Karpas-422 (cell line): ENCODE measurements at regions not wholly inside any gene's neighbourhood (a gene's known extent, or its start where the extent isn't known, plus 50 kb on each side); places are given as distances from the start of the nearest gene placed in this dataset.
"Not testable (repeated sequence)": the region's sequence is repeated elsewhere in the genome, so short reads cannot be mapped to it uniquely, and the experiment has no call there.

Source experiments
- DNase-seq: peaks from one replicate; pipeline ENCODE4 v3.0.0-alpha.2; 2015
- H2AFZ ChIP-seq: fragments of 200-600 bp; sonication (generic); 2 replicates; pipeline ENCODE4 v1.6.1; 2014; ENCODE audit warnings: antibody characterized with exemption, low read length, mixed read lengths
- H3K27ac ChIP-seq: fragments of 200-600 bp; sonication (generic); 2 replicates; pipeline ENCODE4 v1.5.1; 2014; ENCODE audit warnings: mild to moderate bottlenecking, low read length, moderate library complexity
- H3K27me3 ChIP-seq: fragments of 200-600 bp; sonication (generic); 2 replicates; pipeline ENCODE4 v1.6.1; 2014; ENCODE audit warnings: low read length, mixed read lengths
- H3K36me3 ChIP-seq: fragments of 200-600 bp; sonication (generic); 2 replicates; pipeline ENCODE4 v1.6.1; 2014; ENCODE audit warnings: low read length, mixed read lengths; ENCODE audit not compliant: insufficient read depth
- H3K4me1 ChIP-seq: fragments of 200-600 bp; sonication (generic); 2 replicates; pipeline ENCODE4 v1.6.1; 2014; ENCODE audit warnings: mild to moderate bottlenecking, low read length, mixed read lengths
- H3K4me2 ChIP-seq: fragments of 200-600 bp; sonication (generic); 2 replicates; pipeline ENCODE4 v1.6.1; 2014; ENCODE audit warnings: low read length, low read depth, mild to moderate bottlenecking; ENCODE audit not compliant: poor library complexity, severe bottlenecking
- H3K4me3 ChIP-seq: fragments of 200-600 bp; sonication (generic); 2 replicates; pipeline ENCODE4 v1.5.1; 2014; ENCODE audit warnings: mild to moderate bottlenecking, antibody characterized with exemption, low read length, mixed read lengths
- H3K79me2 ChIP-seq: fragments of 200-600 bp; sonication (generic); 2 replicates; pipeline ENCODE4 v1.6.1; 2014; ENCODE audit warnings: mild to moderate bottlenecking, low read length, mixed read lengths
- H3K9ac ChIP-seq: fragments of 200-600 bp; sonication (generic); 2 replicates; pipeline ENCODE4 v1.6.0; 2014; ENCODE audit warnings: low read length
- H3K9me2 ChIP-seq: fragments of 200-600 bp; sonication (generic), shearing (Covaris generic); replicated peaks from 2 replicates; pipeline ENCODE4 v1.6.0; 2014; ENCODE audit warnings: mild to moderate bottlenecking, low read length, moderate library complexity; ENCODE audit not compliant: insufficient read depth
- H3K9me3 ChIP-seq: fragments of 300-700, 200-600 bp; sonication (generic); 2 replicates; pipeline ENCODE4 v1.6.1; 2014; ENCODE audit warnings: low read length, mixed read lengths
- H4K20me1 ChIP-seq: fragments of 200-600 bp; sonication (generic); 2 replicates; pipeline ENCODE4 v1.6.1; 2014; ENCODE audit warnings: mild to moderate bottlenecking, antibody characterized with exemption, low read length, low read depth; ENCODE audit not compliant: insufficient read depth

- no peaks in the 10 kb centered on the region for H4K20me1 ChIP-seq
- DNase-seq: no peak
Measured at GRCh38 chr7:68400783-68401182, 1197.5 kb upstream of the AUTS2 start.

GRCh38 chr7:68401313-68401712 is 1197.0 kb upstream of the AUTS2 start:
- H3K4me3 ChIP-seq: no peak overlapping the region
- H3K79me2 ChIP-seq: no peaks in the 10 kb centered on the region
- no peaks in the 10 kb centered on the region for H3K9me2 ChIP-seq
- no peak overlapping the region for H3K27ac ChIP-seq
- no peaks in the 10 kb centered on the region for H3K4me1 ChIP-seq
- H3K4me2 ChIP-seq: no peak overlapping the region
- DNase-seq: no peak
- no peaks in the 10 kb centered on the region for H3K9me3 ChIP-seq
- H3K27me3 ChIP-seq: no peaks in the 10 kb centered on the region
- no peak overlapping the region for H3K9ac ChIP-seq
- H2AFZ ChIP-seq: no peak overlapping the region
- H3K36me3 ChIP-seq: no peaks in the 10 kb centered on the region
- H4K20me1 ChIP-seq: no peaks in the 10 kb centered on the region

More at GRCh38 chr7:68400783-68401182, 1197.5 kb upstream of the AUTS2 start:
- Histone ChIP-seq H3K4me3 (no peak overlapping the region), H3K9me3 (no peaks in the 10 kb centered on the region), H2AFZ (no peak overlapping the region), H3K36me3 (no peaks in the 10 kb centered on the region), H3K9ac (no peak overlapping the region), H3K79me2 (no peaks in the 10 kb centered on the region), H3K4me1 (no peaks in the 10 kb centered on the region), H3K27ac (no peak overlapping the region), H3K4me2 (no peak overlapping the region), H3K27me3 (no peaks in the 10 kb centered on the region), H3K9me2 (no peaks in the 10 kb centered on the region)

GRCh38 chr7:68406480-68406879 is 1191.8 kb upstream of the AUTS2 start:
- no peaks in the 10 kb centered on the region for H3K27me3 ChIP-seq
- no peaks in the 10 kb centered on the region for H4K20me1 ChIP-seq
- no peaks in the 10 kb centered on the region for H3K79me2 ChIP-seq
- H3K4me2 ChIP-seq: no peak overlapping the region
- H3K9me3 ChIP-seq: no peaks in the 10 kb centered on the region
- H3K4me1 ChIP-seq: no peaks in the 10 kb centered on the region
- H3K4me3 ChIP-seq: no peak overlapping the region
- H3K36me3 ChIP-seq: no peaks in the 10 kb centered on the region
- H3K27ac ChIP-seq: no peak overlapping the region
- no peaks in the 10 kb centered on the region for H3K9me2 ChIP-seq
- DNase-seq: no peak
- no peak overlapping the region for H3K9ac ChIP-seq
- no peak overlapping the region for H2AFZ ChIP-seq

- Histone ChIP-seq H3K36me3 (no peaks in the 10 kb centered on the region), H3K9me3 (no peaks in the 10 kb centered on the region), H3K27me3 (no peaks in the 10 kb centered on the region), H3K4me2 (no peak overlapping the region), H3K79me2 (no peaks in the 10 kb centered on the region), H3K4me1 (no peaks in the 10 kb centered on the region), H3K27ac (no peak overlapping the region), H3K9me2 (no peaks in the 10 kb centered on the region), H4K20me1 (no peaks in the 10 kb centered on the region), H3K9ac (no peak overlapping the region), H2AFZ (no peak overlapping the region), H3K4me3 (no peak overlapping the region)
- no peak for DNase-seq
Measured at GRCh38 chr7:68407460-68407859, 1190.8 kb upstream of the AUTS2 start.

GRCh38 chr7:68408873-68409272 is 1189.4 kb upstream of the AUTS2 start:
- no peaks in the 10 kb centered on the region for H3K4me1 ChIP-seq
- no peaks in the 10 kb centered on the region for H3K9me2 ChIP-seq

GRCh38 chr7:68409851-68410250 is 1188.4 kb upstream of the AUTS2 start:
- Histone ChIP-seq H3K4me2 (no peak overlapping the region), H3K79me2 (no peaks in the 10 kb centered on the region), H3K4me3 (no peak overlapping the region), H3K27me3 (no peaks in the 10 kb centered on the region), H3K9ac (no peak overlapping the region), H3K36me3 (no peaks in the 10 kb centered on the region), H3K4me1 (no peaks in the 10 kb centered on the region), H3K9me2 (no peaks in the 10 kb centered on the region), H3K27ac (no peak overlapping the region), H2AFZ (no peak overlapping the region), H4K20me1 (no peaks in the 10 kb centered on the region), H3K9me3 (no peaks in the 10 kb centered on the region)
- no peak for DNase-seq

More at GRCh38 chr7:68408873-68409272, 1189.4 kb upstream of the AUTS2 start:
- DNase-seq: no peak
- no peak overlapping the region for H3K4me2 ChIP-seq
- H3K27me3 ChIP-seq: no peaks in the 10 kb centered on the region
- no peaks in the 10 kb centered on the region for H3K79me2 ChIP-seq
- no peak overlapping the region for H3K4me3 ChIP-seq
- H3K9ac ChIP-seq: no peak overlapping the region
- no peaks in the 10 kb centered on the region for H3K9me3 ChIP-seq
- H3K27ac ChIP-seq: no peak overlapping the region
- no peaks in the 10 kb centered on the region for H4K20me1 ChIP-seq
- H2AFZ ChIP-seq: no peak overlapping the region
- H3K36me3 ChIP-seq: no peaks in the 10 kb centered on the region

GRCh38 chr7:68410693-68411092 is 1187.6 kb upstream of the AUTS2 start:
- H3K4me1 ChIP-seq, DNase-seq, H3K36me3 ChIP-seq, H4K20me1 ChIP-seq, H2AFZ ChIP-seq, H3K27me3 ChIP-seq, H3K79me2 ChIP-seq, H3K9me3 ChIP-seq, H3K4me2 ChIP-seq, H3K27ac ChIP-seq, H3K9ac ChIP-seq, H3K4me3 ChIP-seq, H3K9me2 ChIP-seq: not testable (repeated sequence)

- Histone ChIP-seq H3K36me3 (no peaks in the 10 kb centered on the region), H3K9me2 (no peaks in the 10 kb centered on the region), H3K27ac (no peak overlapping the region), H3K4me1 (no peaks in the 10 kb centered on the region), H3K9ac (no peak overlapping the region), H3K27me3 (no peaks in the 10 kb centered on the region), H4K20me1 (no peaks in the 10 kb centered on the region), H3K79me2 (no peaks in the 10 kb centered on the region), H3K4me2 (no peak overlapping the region), H3K9me3 (no peaks in the 10 kb centered on the region; the same call in 1 of the 2 replicates), H3K4me3 (no peak overlapping the region), H2AFZ (no peak overlapping the region)
- DNase-seq: no peak
Measured at GRCh38 chr7:68411742-68412141, 1186.5 kb upstream of the AUTS2 start.
